ENCODE measurements at regions not wholly inside any gene's neighbourhood (a gene's known extent, or its start where the extent isn't known, plus 50 kb on each side); places are given as distances from the start of the nearest gene placed in this dataset.

GRCh38 chr11:79919350-79919749 lies 478.5 kb upstream of the TENM4 start:
- DNase-seq (ENCODE audit: low spot score), result no peak
- Histone ChIP-seq H4K20me1 (ENCODE audit: insufficient read depth, low read length) (no peaks in the 10 kb centered on the region), H3K36me3 (ENCODE audit: insufficient read depth, low read length) (no peaks in the 10 kb centered on the region), H3K27ac (ENCODE audit: low read depth, low read length, poor library complexity, severe bottlenecking) (no peak overlapping the region), H3K9me2 (ENCODE audit: insufficient read depth, low read length) (no peaks in the 10 kb centered on the region), H3K4me1 (ENCODE audit: insufficient read depth, low read length, poor library complexity, severe bottlenecking) (no peaks in the 10 kb centered on the region), H2AFZ (ENCODE audit: low read length) (no peak overlapping the region), H3K79me2 (ENCODE audit: insufficient read depth, low read depth, low read length) (no peaks in the 10 kb centered on the region), H3K9me3 (ENCODE audit: low read length) (no peaks in the 10 kb centered on the region), H3K4me2 (ENCODE audit: low read length) (no peak overlapping the region), H3K4me3 (ENCODE audit: low read depth, low read length, poor library complexity, severe bottlenecking) (no peak overlapping the region)
- POLR2A ChIA-PET, result no interaction called here
- intact Hi-C loops (cut with micrococcal nuclease; ENCODE audit: unreplicated experiment), result no loop called here
- CTCF ChIA-PET (ENCODE audit: unreplicated experiment), result no interaction called here
- BruUV-seq (replicated peaks), result no TSS peak
- TF ChIP-seq, protein P1, sequence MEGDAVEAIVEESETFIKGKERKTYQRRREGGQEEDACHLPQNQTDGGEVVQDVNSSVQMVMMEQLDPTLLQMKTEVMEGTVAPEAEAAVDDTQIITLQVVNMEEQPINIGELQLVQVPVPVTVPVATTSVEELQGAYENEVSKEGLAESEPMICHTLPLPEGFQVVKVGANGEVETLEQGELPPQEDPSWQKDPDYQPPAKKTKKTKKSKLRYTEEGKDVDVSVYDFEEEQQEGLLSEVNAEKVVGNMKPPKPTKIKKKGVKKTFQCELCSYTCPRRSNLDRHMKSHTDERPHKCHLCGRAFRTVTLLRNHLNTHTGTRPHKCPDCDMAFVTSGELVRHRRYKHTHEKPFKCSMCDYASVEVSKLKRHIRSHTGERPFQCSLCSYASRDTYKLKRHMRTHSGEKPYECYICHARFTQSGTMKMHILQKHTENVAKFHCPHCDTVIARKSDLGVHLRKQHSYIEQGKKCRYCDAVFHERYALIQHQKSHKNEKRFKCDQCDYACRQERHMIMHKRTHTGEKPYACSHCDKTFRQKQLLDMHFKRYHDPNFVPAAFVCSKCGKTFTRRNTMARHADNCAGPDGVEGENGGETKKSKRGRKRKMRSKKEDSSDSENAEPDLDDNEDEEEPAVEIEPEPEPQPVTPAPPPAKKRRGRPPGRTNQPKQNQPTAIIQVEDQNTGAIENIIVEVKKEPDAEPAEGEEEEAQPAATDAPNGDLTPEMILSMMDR (conservative IDR thresholded peaks at IDR 0.05; ENCODE audit: low read length), result no peak
- no peak for TF ChIP-seq EZH2phosphoT487 (IDR thresholded peaks at IDR 0.05; ENCODE audit: borderline replicate concordance, low read depth, low read length)

- Histone ChIP-seq H4K20me1 (ENCODE audit: insufficient read depth, low read length) (no peaks in the 10 kb centered on the region), H2AFZ (ENCODE audit: low read length) (no peak overlapping the region), H3K27ac (ENCODE audit: low read depth, low read length, poor library complexity, severe bottlenecking) (no peak overlapping the region), H3K9me2 (ENCODE audit: insufficient read depth, low read length) (no peaks in the 10 kb centered on the region), H3K4me3 (ENCODE audit: low read depth, low read length, poor library complexity, severe bottlenecking) (no peak overlapping the region), H3K4me1 (ENCODE audit: insufficient read depth, low read length, poor library complexity, severe bottlenecking) (no peaks in the 10 kb centered on the region), H3K9me3 (ENCODE audit: low read length) (no peaks in the 10 kb centered on the region), H3K36me3 (ENCODE audit: insufficient read depth, low read length) (no peaks in the 10 kb centered on the region), H3K79me2 (ENCODE audit: insufficient read depth, low read depth, low read length) (no peaks in the 10 kb centered on the region), H3K4me2 (ENCODE audit: low read length) (no peak overlapping the region)
- intact Hi-C loops (cut with micrococcal nuclease; ENCODE audit: unreplicated experiment), result no loop called here
- TF ChIP-seq, protein P1 (conservative IDR thresholded peaks at IDR 0.05; ENCODE audit: low read length), result no peak
- no peak for TF ChIP-seq EZH2phosphoT487 (IDR thresholded peaks at IDR 0.05; ENCODE audit: borderline replicate concordance, low read depth, low read length)
- BruUV-seq (replicated peaks), result no TSS peak
- CTCF ChIA-PET (ENCODE audit: unreplicated experiment), result no interaction called here
- no peak for DNase-seq (ENCODE audit: low spot score)
- POLR2A ChIA-PET, result no interaction called here
Observed at GRCh38 chr11:79918846-79919245, 478.0 kb upstream of the TENM4 start.

GRCh38 chr11:79906164-79906563 lies 465.3 kb upstream of the TENM4 start:
- intact Hi-C loops (cut with micrococcal nuclease; ENCODE audit: unreplicated experiment), result no loop called here
- ChIA-PET POLR2A (no interaction called here), CTCF (ENCODE audit: unreplicated experiment) (no interaction called here)
- no peaks in the 10 kb centered on the region for H3K79me2 ChIP-seq (ENCODE audit: insufficient read depth, low read depth, low read length)
- DNase-seq (ENCODE audit: low spot score), result no peak
- H3K9me2 ChIP-seq (ENCODE audit: insufficient read depth, low read length), result no peaks in the 10 kb centered on the region
- no peak overlapping the region for H2AFZ ChIP-seq (ENCODE audit: low read length)
- BruUV-seq (replicated peaks), result no TSS peak
- no peak overlapping the region for H3K4me2 ChIP-seq (ENCODE audit: low read length)
- H3K4me3 ChIP-seq (ENCODE audit: low read depth, low read length, poor library complexity, severe bottlenecking), result no peak overlapping the region
- H3K27ac ChIP-seq (ENCODE audit: low read depth, low read length, poor library complexity, severe bottlenecking), result no peak overlapping the region
- H3K4me1 ChIP-seq (ENCODE audit: insufficient read depth, low read length, poor library complexity, severe bottlenecking), result no peaks in the 10 kb centered on the region
- H3K36me3 ChIP-seq (ENCODE audit: insufficient read depth, low read length), result no peaks in the 10 kb centered on the region
- TF ChIP-seq, protein P1 (conservative IDR thresholded peaks at IDR 0.05; ENCODE audit: low read length), result no peak
- no peak for TF ChIP-seq EZH2phosphoT487 (IDR thresholded peaks at IDR 0.05; ENCODE audit: borderline replicate concordance, low read depth, low read length)
- no peaks in the 10 kb centered on the region for H3K9me3 ChIP-seq (ENCODE audit: low read length)
- H4K20me1 ChIP-seq (ENCODE audit: insufficient read depth, low read length), result no peaks in the 10 kb centered on the region
